ENCODE measurements at regions not wholly inside any gene's neighbourhood (a gene's known extent, or its start where the extent isn't known, plus 50 kb on each side); places are given as distances from the start of the nearest gene placed in this dataset.

- no peak for TF ChIP-seq NR2F2 (IDR thresholded peaks at IDR 0.05)
- TF ChIP-seq EGR1 (IDR thresholded peaks at IDR 0.05; ENCODE audit: low read depth in 2 of 2): no peak
- no peak for TF ChIP-seq MAX (IDR thresholded peaks at IDR 0.05)
- no peak for TF ChIP-seq ATF3 (IDR thresholded peaks at IDR 0.05)
- TF ChIP-seq FOXA2 (IDR thresholded peaks at IDR 0.05): no peak
- no peak for TF ChIP-seq CTCF (IDR thresholded peaks at IDR 0.05; ENCODE audit: low read depth, low read length, missing input control)
- no peak for TF ChIP-seq HNF4A (conservative IDR thresholded peaks at IDR 0.05)
- TF ChIP-seq YY1 (IDR thresholded peaks at IDR 0.05): no peak
- no peak for TF ChIP-seq RAD21 (IDR thresholded peaks at IDR 0.05)
- TF ChIP-seq JUND (IDR thresholded peaks at IDR 0.05): no peak
- TF ChIP-seq GABPA (IDR thresholded peaks at IDR 0.05 in 1 of 2, conservative IDR thresholded peaks at IDR 0.05 in 1 of 2): no peak
- no peak for TF ChIP-seq SP1 (IDR thresholded peaks at IDR 0.05)
- no peak for TF ChIP-seq RXRA (IDR thresholded peaks at IDR 0.05)
- WGBS: 65% methylated on average over 2 of the region's 2 CpGs
- no peak overlapping the region for H3K27ac ChIP-seq (ENCODE audit: low read depth in 1 of 2, low read length in 2 of 2)
- no peak overlapping the region for H3K9ac ChIP-seq (ENCODE audit: low read depth in 1 of 2, low read length in 2 of 2)
- no peaks in the 10 kb centered on the region for H3K9me3 ChIP-seq (ENCODE audit: control insufficient read depth in 4 of 4, low read length in 3 of 4)
- no peaks in the 10 kb centered on the region for H3K4me1 ChIP-seq (ENCODE audit: control insufficient read depth in 4 of 4, insufficient read depth in 4 of 4, low read length in 3 of 4)
- DNase-seq (ENCODE audit: low spot score): no peak
- no peaks in the 10 kb centered on the region for H3K36me3 ChIP-seq (ENCODE audit: control insufficient read depth in 4 of 4, insufficient read depth in 3 of 4, low read depth in 1 of 4, low read length in 3 of 4)
- H3K27me3 ChIP-seq (ENCODE audit: control insufficient read depth in 4 of 4, insufficient read depth in 4 of 4, low read length in 3 of 4): no peaks in the 10 kb centered on the region
- H3K4me3 ChIP-seq (ENCODE audit: low read depth in 1 of 3, low read length in 3 of 3): no peak overlapping the region
Observed at GRCh38 chr10:4473977-4474376, 352.0 kb upstream of the AKR1E2 start.

- no peak overlapping the region for H3K4me3 ChIP-seq (ENCODE audit: low read depth in 1 of 3, low read length in 3 of 3)
- H3K36me3 ChIP-seq (ENCODE audit: control insufficient read depth in 4 of 4, insufficient read depth in 3 of 4, low read depth in 1 of 4, low read length in 3 of 4): no peaks in the 10 kb centered on the region
- H3K27ac ChIP-seq (ENCODE audit: low read depth in 1 of 2, low read length in 2 of 2): no peak overlapping the region
- H3K9me3 ChIP-seq (ENCODE audit: control insufficient read depth in 4 of 4, low read length in 3 of 4): no peaks in the 10 kb centered on the region
- H3K9ac ChIP-seq (ENCODE audit: low read depth in 1 of 2, low read length in 2 of 2): no peak overlapping the region
- no peak for TF ChIP-seq EGR1 (IDR thresholded peaks at IDR 0.05; ENCODE audit: low read depth in 2 of 2)
- TF ChIP-seq GABPA (IDR thresholded peaks at IDR 0.05 in 1 of 2, conservative IDR thresholded peaks at IDR 0.05 in 1 of 2): no peak
- no peak for TF ChIP-seq FOXA2 (IDR thresholded peaks at IDR 0.05)
- no peak for TF ChIP-seq TAF1 (conservative IDR thresholded peaks at IDR 0.05)
- no peak for TF ChIP-seq RXRA (IDR thresholded peaks at IDR 0.05)
- no peak for TF ChIP-seq RAD21 (IDR thresholded peaks at IDR 0.05)
- TF ChIP-seq ZBTB33 (IDR thresholded peaks at IDR 0.05): no peak
- no peak for TF ChIP-seq FOXA1 (IDR thresholded peaks at IDR 0.05)
- TF ChIP-seq SP1 (IDR thresholded peaks at IDR 0.05): no peak
- no peak for TF ChIP-seq ATF3 (IDR thresholded peaks at IDR 0.05)
- no peak for TF ChIP-seq HNF4G (IDR thresholded peaks at IDR 0.05)
- no peak for TF ChIP-seq REST (IDR thresholded peaks at IDR 0.05)
- TF ChIP-seq JUND (IDR thresholded peaks at IDR 0.05): no peak
- H3K4me1 ChIP-seq (ENCODE audit: control insufficient read depth in 4 of 4, insufficient read depth in 4 of 4, low read length in 3 of 4): no peaks in the 10 kb centered on the region
- no peak for DNase-seq (ENCODE audit: low spot score)
- H3K27me3 ChIP-seq (ENCODE audit: control insufficient read depth in 4 of 4, insufficient read depth in 4 of 4, low read length in 3 of 4): no peaks in the 10 kb centered on the region
- 86% methylated on average over 7 of the region's 7 CpGs for WGBS
Observed at GRCh38 chr10:4472190-4472904, 353.7 kb upstream of the AKR1E2 start.

Data from liver (tissue), 8 donors.